IMR-90 (cell line): ENCODE measurements at regions not wholly inside any gene's neighbourhood (a gene's known extent, or its start where the extent isn't known, plus 50 kb on each side); places are given as distances from the start of the nearest gene placed in this dataset.

Source experiments
- ATAC-seq: fragments of 200-7000 bp; cut with Tn5 transposase; 2 replicates; pipeline ENCODE4 v1.9.1; 2020; ENCODE audit warnings: low read depth, mild to moderate bottlenecking, moderate library complexity
- BruUV-seq: library from RNA; stranded (reverse); fragments of 400-500 nt; replicated peaks from 2 replicates; lab custom pipeline; 2021; lab: Mats Ljungman, UMichigan
- CTCF ChIA-PET: fragments of 300-600 bp; formaldehyde crosslinking; extraction: SDS; loops from one replicate; lab custom pipeline; 2021; ENCODE audit warnings: antibody characterized with exemption; lab: Yijun Ruan, JAX
- POLR2A ChIA-PET: fragments of 300-600 bp; sonication (Branson Sonifier 250); formaldehyde crosslinking; loops from one replicate; lab custom pipeline; 2022; ENCODE audit warnings: antibody characterized with exemption; ENCODE audit not compliant: unreplicated experiment; lab: Charles Lee
- DNase-seq: peaks from one replicate; pipeline ENCODE4 v3.0.0; 2013
- H2AFZ ChIP-seq: replicated peaks from 2 replicates; pipeline ENCODE3; 2013; ENCODE audit warnings: low read length, mild to moderate bottlenecking; ENCODE audit not compliant: poor library complexity
- H2AK5ac ChIP-seq: 2 replicates; pipeline ENCODE4 v1.6.1; 2013; ENCODE audit warnings: low read depth, low read length, inconsistent platforms
- H2AK9ac ChIP-seq: replicated peaks from 2 replicates; pipeline ENCODE3; 2013; ENCODE audit warnings: mild to moderate bottlenecking, low read depth, low read length, moderate library complexity; ENCODE audit not compliant: poor library complexity
- H2BK120ac ChIP-seq: 2 replicates; pipeline ENCODE4 v1.6.1; 2013; ENCODE audit warnings: low read depth, low read length, inconsistent platforms
- H2BK15ac ChIP-seq: 3 replicates; pipeline ENCODE4 v1.6.1; 2013; ENCODE audit warnings: low read depth, low read length, inconsistent platforms
- H2BK20ac ChIP-seq: 2 replicates; pipeline ENCODE4 v1.6.1; 2013; ENCODE audit warnings: low read depth, mild to moderate bottlenecking, inconsistent platforms, low read length, moderate library complexity
- H2BK5ac ChIP-seq: 2 replicates; pipeline ENCODE4 v1.6.1; 2013; ENCODE audit warnings: mild to moderate bottlenecking, low read depth, low read length, inconsistent platforms; ENCODE audit not compliant: poor library complexity, severe bottlenecking
- H3K14ac ChIP-seq: replicated peaks from 2 replicates; pipeline ENCODE4 v1.6.1; 2013; ENCODE audit warnings: low read depth, low read length, inconsistent platforms
- H3K18ac ChIP-seq: 2 replicates; pipeline ENCODE4 v1.6.1; 2013; ENCODE audit warnings: low read depth, low read length, control low read depth
- H3K23ac ChIP-seq: 2 replicates; pipeline ENCODE4 v1.6.1; 2013; ENCODE audit warnings: low read depth, low read length, inconsistent platforms
- H3K27ac ChIP-seq: 2 replicates; pipeline ENCODE4 v1.5.1; 2013; ENCODE audit warnings: mild to moderate bottlenecking, control low read depth, low read length; ENCODE audit not compliant: insufficient read depth
- H3K27me3 ChIP-seq: 2 replicates; pipeline ENCODE4 v1.6.1; 2013; ENCODE audit warnings: low read length; ENCODE audit not compliant: control insufficient read depth, insufficient read depth
- H3K36me3 ChIP-seq: 2 replicates; pipeline ENCODE4 v1.6.1; 2013; ENCODE audit warnings: low read length, mixed read lengths; ENCODE audit not compliant: control insufficient read depth, insufficient read depth
- H3K4ac ChIP-seq: 2 replicates; pipeline ENCODE4 v1.6.1; 2013; ENCODE audit warnings: low read depth, low read length, inconsistent platforms
- H3K4me1 ChIP-seq: 2 replicates; pipeline ENCODE4 v1.6.1; 2013; ENCODE audit warnings: low read length, mixed read lengths; ENCODE audit not compliant: control insufficient read depth, insufficient read depth
- H3K4me2 ChIP-seq: 2 replicates; pipeline ENCODE4 v1.6.1; 2013; ENCODE audit warnings: low read depth, mild to moderate bottlenecking, control low read depth, low read length, moderate library complexity
- H3K4me3 ChIP-seq: 2 replicates; pipeline ENCODE4 v1.5.1; 2013; ENCODE audit warnings: low read depth, mild to moderate bottlenecking, control low read depth, low read length, moderate library complexity; ENCODE audit not compliant: insufficient read depth
- H3K56ac ChIP-seq: 2 replicates; pipeline ENCODE4 v1.6.1; 2013; ENCODE audit warnings: low read length, inconsistent platforms; ENCODE audit not compliant: insufficient read depth; ENCODE audit errors: extremely low read depth
- H3K79me1 ChIP-seq, 2 experiments: 2 replicates each; pipeline ENCODE4 v1.6.1; 2013; ENCODE audit warnings: low read length in 2 of 2, inconsistent platforms in 1 of 2, low read depth in 1 of 2
- H3K9ac ChIP-seq: 2 replicates; pipeline ENCODE4 v1.6.1; 2013; ENCODE audit warnings: low read depth, low read length, control low read depth
- H3K9me1 ChIP-seq: 2 replicates; pipeline ENCODE4 v1.6.1; 2013; ENCODE audit warnings: low read length, inconsistent platforms; ENCODE audit not compliant: insufficient read depth
- H3K9me3 ChIP-seq: 2 replicates; pipeline ENCODE4 v1.6.1; 2013; ENCODE audit warnings: low read length; ENCODE audit not compliant: control insufficient read depth, insufficient read depth
- H4K20me1 ChIP-seq: 2 replicates; pipeline ENCODE4 v1.6.1; 2013; ENCODE audit warnings: low read length, inconsistent platforms; ENCODE audit not compliant: insufficient read depth
- H4K5ac ChIP-seq: 2 replicates; pipeline ENCODE4 v1.6.1; 2013; ENCODE audit warnings: mild to moderate bottlenecking, low read depth, low read length, control low read depth
- H4K8ac ChIP-seq, 2 experiments: 2 replicates each; pipeline ENCODE4 v1.6.1; 2013; ENCODE audit warnings: low read depth in 2 of 2, low read length in 2 of 2, control low read depth in 1 of 2, inconsistent platforms in 1 of 2
- H4K91ac ChIP-seq: 2 replicates; pipeline ENCODE4 v1.6.1; 2013; ENCODE audit warnings: low read depth, low read length, inconsistent platforms; ENCODE audit not compliant: insufficient read depth
- BHLHE40 ChIP-seq: fragments of 150-350 bp; IDR thresholded peaks from 2 replicates; pipeline ENCODE4 v1.6.1; 2016; ENCODE audit warnings: mild to moderate bottlenecking, low read depth, low read length
- CEBPB ChIP-seq: IDR thresholded peaks from 2 replicates; pipeline ENCODE4 v1.6.1; 2012; ENCODE audit warnings: low read depth, low read length, improper control_type of control experiment
- CHD1 ChIP-seq: IDR thresholded peaks from 2 replicates; pipeline ENCODE4 v1.6.1; 2012; ENCODE audit warnings: low read depth, low read length, improper control_type of control experiment
- CTCF ChIP-seq: conservative IDR thresholded peaks from 2 replicates; pipeline ENCODE4 v1.5.1; 2012; ENCODE audit warnings: mild to moderate bottlenecking, low read depth, low read length, improper control_type of control experiment
- ELK1 ChIP-seq: fragments of 150-350 bp; IDR thresholded peaks from 2 replicates; pipeline ENCODE4 v1.6.1; 2016; ENCODE audit warnings: low read depth, mild to moderate bottlenecking, low read length, moderate library complexity, borderline replicate concordance
- FOS ChIP-seq: fragments of 150-350 bp; IDR thresholded peaks from 2 replicates; pipeline ENCODE4 v1.6.1; 2016; ENCODE audit warnings: low read depth, low read length
- MAFK ChIP-seq: IDR thresholded peaks from 2 replicates; pipeline ENCODE4 v1.6.1; 2012; ENCODE audit warnings: low read depth, low read length, improper control_type of control experiment
- MXI1 ChIP-seq: IDR thresholded peaks from 2 replicates; pipeline ENCODE4 v1.6.1; 2012; ENCODE audit warnings: low read depth, mild to moderate bottlenecking, low read length, moderate library complexity, borderline replicate concordance
- NFE2L2 ChIP-seq: fragments of 150-350 bp; IDR thresholded peaks from 2 replicates; pipeline ENCODE4 v1.6.1; 2016; ENCODE audit warnings: low read depth, mild to moderate bottlenecking, low read length
- POLR2A ChIP-seq: IDR thresholded peaks from 2 replicates; pipeline ENCODE4 v1.6.1; 2012; ENCODE audit warnings: mild to moderate bottlenecking, low read depth, low read length
- RAD21 ChIP-seq: IDR thresholded peaks from 2 replicates; pipeline ENCODE4 v1.6.1; 2012; ENCODE audit warnings: low read length, improper control_type of control experiment
- RCOR1 ChIP-seq: IDR thresholded peaks from 2 replicates; pipeline ENCODE4 v1.6.1; 2012; ENCODE audit warnings: mild to moderate bottlenecking, low read length, improper control_type of control experiment; ENCODE audit not compliant: insufficient replicate concordance
- RFX5 ChIP-seq: IDR thresholded peaks from 2 replicates; pipeline ENCODE4 v1.8.0; 2012; ENCODE audit warnings: low read depth, mild to moderate bottlenecking, low read length, moderate library complexity
- SMC3 ChIP-seq: fragments of 150-350 bp; IDR thresholded peaks from 2 replicates; pipeline ENCODE4 v1.6.1; 2016; ENCODE audit warnings: low read depth, mild to moderate bottlenecking, antibody characterized with exemption, low read length, moderate library complexity
- USF2 ChIP-seq: fragments of 150-350 bp; IDR thresholded peaks from 2 replicates; pipeline ENCODE4 v1.6.1; 2017; ENCODE audit warnings: mild to moderate bottlenecking, antibody characterized with exemption, low read length, low read depth
- WGBS, 2 experiments: methylation state at CpG; one replicate each; pipeline versions ENCODE4 v1.1.5 to v1.1.7; 2013; ENCODE audit warnings: missing lambda C conversion rate in 2 of 2; ENCODE audit not compliant: insufficient read length in 1 of 2; ENCODE audit errors: extremely low coverage in 2 of 2; 5-methylcytosine and 5-hydroxymethylcytosine counted together
- dilution Hi-C: fragments of 300-500 bp; cut with HindIII; formaldehyde crosslinking; loops from one replicate; pipeline ENCODE4 v1.14.3; 2018; ENCODE audit warnings: low sequenced_read_pairs; ENCODE audit not compliant: unreplicated experiment
- in situ Hi-C: fragments of 300-500 bp; cut with MboI; formaldehyde crosslinking; loops from 3 replicates; pipeline ENCODE4 v1.14.3; 2019; ENCODE audit warnings: low sequenced_read_pairs, inconsistent platforms, mixed read lengths
- intact Hi-C: fragments of 100-400 bp; cut with micrococcal nuclease; formaldehyde crosslinking; loops from 2 replicates; pipeline ENCODE4 v1.10.0; 2022

DNA sequence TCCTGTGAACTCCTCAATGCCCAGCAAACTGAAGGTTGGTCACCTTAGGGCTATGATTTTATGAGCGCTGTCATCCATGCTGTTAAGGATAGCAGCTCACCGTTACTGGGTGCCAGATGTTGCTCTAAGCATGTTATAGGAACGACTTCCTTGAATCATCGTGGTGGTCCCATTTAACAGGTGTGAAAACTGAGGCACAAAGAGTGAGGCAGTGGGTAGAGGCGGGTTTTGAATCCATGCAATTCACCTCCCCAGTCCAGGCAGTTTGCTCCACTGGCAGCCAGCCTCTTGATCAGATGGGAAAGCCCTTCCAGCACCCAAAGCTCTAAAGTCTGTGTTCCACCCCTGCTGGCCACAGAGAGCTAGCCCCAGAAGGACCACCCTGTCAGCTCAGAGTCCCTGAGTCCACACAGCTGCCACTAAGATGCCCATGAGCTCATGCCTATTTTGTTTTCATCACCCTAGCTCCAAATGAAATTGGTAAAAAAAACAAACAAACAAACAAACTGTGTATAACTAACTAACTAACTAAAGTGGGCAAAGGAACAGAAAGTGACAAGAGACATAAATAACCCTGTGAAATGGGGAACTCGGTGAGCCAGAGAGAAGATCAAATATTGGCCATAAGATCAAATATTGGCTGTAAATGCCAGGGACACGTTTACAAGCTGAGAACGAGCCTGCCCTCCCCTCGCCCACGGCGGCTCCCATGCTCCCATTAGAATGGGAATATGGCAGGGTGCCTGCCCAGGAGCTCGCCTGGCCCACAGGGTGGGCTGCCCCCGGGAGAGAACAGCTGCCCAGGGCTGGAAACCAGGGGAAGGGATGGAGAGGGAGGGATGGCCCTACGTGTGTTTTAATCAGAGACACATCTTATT, 72.3 kb upstream of the RFLNA start:
- no peak overlapping the region for H2BK5ac ChIP-seq
- no peak for ATAC-seq
- H4K20me1 ChIP-seq: no peaks in the 10 kb centered on the region
- in situ Hi-C loops (no loop called here), intact Hi-C loops (no loop called here), dilution Hi-C loops (no loop called here)
- no peak overlapping the region for H3K14ac ChIP-seq
- no peak overlapping the region for H2AK9ac ChIP-seq
- H2AFZ ChIP-seq: no peak overlapping the region
- no peak overlapping the region for H4K8ac ChIP-seq
- POLR2A ChIA-PET: interaction anchor here (0.6 kb wide), 1 partner anchor 18 kb away, joined by 3 read pairs; no protein-coding TSS in a partner anchor
- no peaks in the 10 kb centered on the region for H3K79me1 ChIP-seq
- H2AK5ac ChIP-seq: no peak overlapping the region
- no peak overlapping the region for H4K91ac ChIP-seq
- H3K4me1 ChIP-seq: no peaks in the 10 kb centered on the region
- H2BK15ac ChIP-seq: no peak overlapping the region
- no peaks in the 10 kb centered on the region for H3K36me3 ChIP-seq
- H3K56ac ChIP-seq: no peak overlapping the region
- 57% methylated on average over 5 of the region's 14 CpGs; no CpG with 5 or more reads in 1 of the 2 experiments for WGBS, 2 experiments
- no peak overlapping the region for H2BK20ac ChIP-seq
- no peak overlapping the region for H3K4ac ChIP-seq
- DNase-seq: no peak
- no peak overlapping the region for H3K23ac ChIP-seq
- H3K18ac ChIP-seq: no peak overlapping the region
- H3K27ac ChIP-seq: no peak overlapping the region
- H4K5ac ChIP-seq: no peak overlapping the region
- CTCF ChIA-PET: interaction anchor here (0.6 kb wide), 1 partner anchor 1463 kb away, joined by 3 read pairs; no protein-coding TSS in a partner anchor
- H3K9ac ChIP-seq: no peak overlapping the region
- H2BK120ac ChIP-seq: no peak overlapping the region
- H3K9me3 ChIP-seq: peaks cover 11% of the 10 kb centered on the region
- no peak overlapping the region for H3K4me2 ChIP-seq
- peaks cover 33% of the 10 kb centered on the region for H3K27me3 ChIP-seq
- H3K4me3 ChIP-seq: no peak overlapping the region
- H3K9me1 ChIP-seq: no peaks in the 10 kb centered on the region
- no TSS peak for BruUV-seq
- TF ChIP-seq BHLHE40 (no peak), RFX5 (no peak), MAFK (no peak), CEBPB (no peak), FOS (no peak), RAD21 (no peak), MXI1 (no peak), POLR2A (no peak), CTCF (no peak), SMC3 (no peak), RCOR1 (no peak), USF2 (no peak), NFE2L2 (no peak), CHD1 (no peak), ELK1 (no peak)
